Subcutaneous abdominal adipose tissue (tissue), 5 donors: ENCODE measurements at regions not wholly inside any gene's neighbourhood (a gene's known extent, or its start where the extent isn't known, plus 50 kb on each side); places are given as distances from the start of the nearest gene placed in this dataset.

Experiments
- H3K27ac ChIP-seq: one replicate; pipeline ENCODE4 v1.7.0; 2013; ENCODE audit warnings: low read depth, mild to moderate bottlenecking, inconsistent platforms, low read length, moderate library complexity
- H3K27me3 ChIP-seq, 5 donors: one replicate each; pipeline ENCODE4 v1.7.0; 2013; ENCODE audit warnings: low read length in 5 of 5, inconsistent platforms in 1 of 5; ENCODE audit not compliant: control insufficient read depth in 5 of 5, insufficient read depth in 4 of 5
- H3K36me3 ChIP-seq, 5 donors: one replicate each; pipeline ENCODE4 v1.7.0; 2013; ENCODE audit warnings: low read length in 5 of 5; ENCODE audit not compliant: control insufficient read depth in 5 of 5, insufficient read depth in 5 of 5
- H3K4me1 ChIP-seq, 5 donors: one replicate each; pipeline ENCODE4 v1.7.0; 2013; ENCODE audit warnings: low read length in 5 of 5, mild to moderate bottlenecking in 3 of 5, moderate library complexity in 1 of 5; ENCODE audit not compliant: control insufficient read depth in 5 of 5, insufficient read depth in 5 of 5
- H3K4me3 ChIP-seq, 5 donors: one replicate each; pipeline ENCODE4 v1.7.0; 2013; ENCODE audit warnings: low read length in 5 of 5, low read depth in 1 of 5
- H3K9ac ChIP-seq, 5 donors: one replicate each; pipeline ENCODE4 v1.7.0; 2013; ENCODE audit warnings: low read length in 5 of 5, mild to moderate bottlenecking in 4 of 5, moderate library complexity in 3 of 5
- H3K9me3 ChIP-seq, 5 donors: one replicate each; pipeline ENCODE4 v1.7.0; 2013; ENCODE audit warnings: low read length in 5 of 5; ENCODE audit not compliant: control insufficient read depth in 5 of 5
- donor health status: healthy.
- donor health status: healthy.
- donor health status: healthy.
- donor health status: healthy.
- donor health status: healthy.

DNA sequence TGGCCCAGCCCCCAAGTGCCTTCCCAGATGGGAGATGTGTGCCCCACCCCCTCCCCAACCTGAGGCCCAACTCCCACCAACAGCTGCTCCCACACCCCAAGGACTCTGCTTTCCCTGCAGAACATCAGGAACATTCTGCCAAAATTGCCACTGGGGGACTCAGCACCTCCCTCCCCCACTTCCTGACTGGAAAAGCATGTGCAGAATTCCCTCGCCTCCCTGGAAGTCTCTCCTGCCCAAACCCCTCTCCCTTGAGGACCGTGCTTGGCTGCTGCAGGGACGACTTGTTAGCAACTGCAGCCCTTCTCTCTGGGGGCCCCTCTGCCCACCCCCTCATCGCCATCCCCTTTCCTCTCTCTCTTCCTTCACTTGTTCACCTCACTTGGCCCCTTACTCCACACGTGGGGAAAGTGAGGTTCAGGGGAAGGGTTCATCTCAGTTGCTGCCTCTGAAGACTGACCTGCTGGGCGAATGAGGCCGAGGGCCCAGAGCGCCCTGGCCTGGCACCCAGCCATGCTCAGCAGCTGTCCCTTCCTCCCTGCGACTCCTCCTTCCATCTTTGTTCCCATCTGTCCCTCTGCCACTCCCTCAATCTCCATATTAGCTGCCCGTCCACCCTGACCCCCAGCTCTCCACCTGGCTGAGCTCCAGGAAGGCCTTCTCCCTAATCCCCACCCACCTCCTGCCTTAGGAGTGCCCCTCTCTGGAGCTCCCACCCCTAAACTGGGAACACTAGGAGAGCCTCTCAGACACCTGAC lies 105.1 kb downstream of the CHST1 start:
- Histone ChIP-seq H3K36me3 (no peaks in the 10 kb centered on the region), H3K9me3 (peaks cover 0 to 6% (median 4%) of the 10 kb centered on the region in 5 donors), H3K27ac (no peak overlapping the region), H3K9ac (no peak overlapping the region), H3K4me3 (no peak overlapping the region), H3K4me1 (peaks cover 0 to 13% (median 0%) of the 10 kb centered on the region in 5 donors), H3K27me3 (peaks cover 0 to 16% (median 10%) of the 10 kb centered on the region in 5 donors)

DNA sequence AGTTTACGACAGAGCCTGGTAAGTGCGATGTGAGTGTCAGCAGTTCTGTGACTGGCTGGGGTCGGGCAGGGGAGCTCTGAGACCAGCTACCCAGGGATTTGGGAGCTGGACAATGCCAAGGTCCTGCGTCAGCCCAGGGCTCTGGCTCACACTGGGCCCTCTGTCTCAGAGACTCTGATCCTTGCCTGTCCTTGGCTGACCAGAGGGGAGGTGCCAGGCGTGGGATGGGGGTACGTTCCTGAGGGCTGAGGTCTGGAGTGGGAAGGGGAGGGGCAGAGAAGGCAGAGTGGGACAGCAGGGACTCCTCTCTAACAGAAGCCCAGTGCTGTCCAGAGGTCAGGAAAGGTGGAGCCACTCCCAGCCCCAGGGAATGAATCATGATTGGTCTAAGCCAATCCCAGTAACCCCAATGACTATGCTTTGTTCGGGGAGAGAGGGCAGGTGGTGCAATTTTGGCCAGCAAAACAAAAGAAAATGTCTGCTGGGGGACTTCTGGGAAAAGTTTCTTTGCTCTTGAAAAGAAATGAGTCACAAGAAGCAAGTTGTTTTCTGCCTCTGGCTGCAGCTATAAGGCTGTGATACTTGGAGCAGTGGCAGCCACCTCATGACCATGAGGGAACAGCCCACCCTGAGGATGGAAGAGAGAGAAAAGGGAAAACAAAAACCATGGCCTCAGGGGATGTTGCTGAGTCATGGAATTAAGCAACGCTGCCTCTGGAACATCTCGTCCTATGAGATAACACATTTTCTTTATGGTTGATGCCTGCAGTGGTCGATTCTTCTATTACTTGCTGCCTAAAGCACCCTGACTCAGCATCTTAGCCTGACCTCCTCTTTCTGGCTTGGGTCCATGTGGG lies 108.3 kb downstream of the CHST1 start:
- Histone ChIP-seq H3K9ac (no peak overlapping the region), H3K4me3 (no peak overlapping the region), H3K4me1 (peaks cover 0 to 18% (median 4%) of the 10 kb centered on the region in 5 donors), H3K27me3 (peaks cover 0 to 4% (median 0%) of the 10 kb centered on the region in 5 donors), H3K36me3 (no peaks in the 10 kb centered on the region), H3K27ac (no peak overlapping the region), H3K9me3 (peaks cover 0 to 6% (median 4%) of the 10 kb centered on the region in 5 donors)

DNA sequence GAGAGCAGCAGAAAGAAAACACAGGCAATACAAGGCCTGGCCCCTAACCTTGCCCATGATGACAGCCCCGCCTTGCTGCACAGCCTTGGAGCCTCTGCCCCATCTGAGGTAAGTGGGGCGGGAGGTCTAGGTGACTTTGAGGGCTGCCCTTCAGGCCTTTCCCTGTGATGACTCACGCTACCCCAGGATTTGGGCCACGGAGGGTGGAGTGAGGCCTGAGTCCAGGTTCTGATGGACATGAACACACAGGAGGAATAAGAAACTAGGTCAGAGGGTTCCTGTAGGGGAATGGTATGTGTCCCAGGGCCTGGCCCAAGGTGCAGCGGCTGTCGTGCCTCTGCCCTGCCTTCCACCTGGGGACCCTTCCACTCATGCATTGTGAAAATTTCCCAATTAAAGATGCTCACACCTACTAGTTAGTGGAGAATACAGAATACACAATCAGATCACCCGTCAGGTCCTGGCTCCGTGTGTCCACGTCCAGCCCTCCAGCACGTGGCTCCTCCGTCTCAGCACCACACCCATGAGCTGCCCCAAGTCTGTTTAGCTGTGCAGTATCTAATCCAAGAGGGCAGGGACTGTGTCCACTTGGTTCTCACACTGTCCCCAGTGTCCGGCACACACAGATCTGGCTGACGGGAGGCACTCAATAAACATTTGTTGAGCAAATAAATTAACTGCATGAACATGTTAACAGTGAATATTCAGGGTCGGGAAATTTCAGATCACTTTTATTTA lies 111.0 kb downstream of the CHST1 start:
- no peak overlapping the region for H3K4me3 ChIP-seq
- peaks cover 0 to 8% (median 4%) of the 10 kb centered on the region in 5 donors for H3K4me1 ChIP-seq
- no peaks in the 10 kb centered on the region for H3K27me3 ChIP-seq
- no peak overlapping the region for H3K9ac ChIP-seq
- peaks cover 0 to 6% (median 4%) of the 10 kb centered on the region in 5 donors for H3K9me3 ChIP-seq
- no peak overlapping the region for H3K27ac ChIP-seq
- H3K36me3 ChIP-seq, result no peaks in the 10 kb centered on the region

- Histone ChIP-seq H3K4me1 (peaks cover 0 to 8% (median 4%) of the 10 kb centered on the region in 5 donors), H3K4me3 (no peak overlapping the region), H3K9ac (no peak overlapping the region), H3K27me3 (no peaks in the 10 kb centered on the region), H3K36me3 (no peaks in the 10 kb centered on the region), H3K27ac (no peak overlapping the region), H3K9me3 (peaks cover 0 to 6% (median 4%) of the 10 kb centered on the region in 5 donors)
Measured at GRCh38 chr11:45553383-45553936, 112.0 kb downstream of the CHST1 start.

DNA sequence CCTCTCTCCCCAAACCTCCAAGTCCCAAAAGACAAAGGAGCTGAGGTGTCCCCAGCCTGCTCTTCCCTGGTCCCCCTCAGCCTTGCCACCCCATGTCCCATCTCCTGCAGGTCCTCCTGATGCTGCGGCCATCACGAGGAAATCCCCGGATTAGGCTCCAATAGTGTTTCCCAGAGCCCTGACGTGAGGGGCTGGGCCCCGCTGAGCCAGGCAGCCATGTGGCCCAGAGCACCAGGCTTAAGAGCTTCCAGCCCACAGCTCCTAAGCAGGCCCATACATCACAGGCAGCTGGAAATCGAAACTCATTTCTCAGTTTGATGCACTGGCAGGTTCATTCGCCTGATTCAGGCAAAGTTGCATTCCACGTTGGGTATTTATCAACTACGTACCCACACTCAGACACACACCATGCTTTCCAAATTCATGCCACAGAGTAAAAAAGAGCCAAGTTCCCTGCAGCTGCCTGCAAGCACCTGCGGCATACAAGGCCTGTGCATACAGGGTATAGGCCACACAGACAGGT lies 114.2 kb downstream of the CHST1 start:
- H3K27ac ChIP-seq, result no peak overlapping the region
- no peak overlapping the region for H3K9ac ChIP-seq
- peaks cover 0 to 5% (median 4%) of the 10 kb centered on the region in 5 donors for H3K4me1 ChIP-seq
- no peaks in the 10 kb centered on the region for H3K36me3 ChIP-seq
- H3K9me3 ChIP-seq, result no peaks in the 10 kb centered on the region
- H3K4me3 ChIP-seq, result no peak overlapping the region
- no peaks in the 10 kb centered on the region for H3K27me3 ChIP-seq

- H3K36me3 ChIP-seq, result no peaks in the 10 kb centered on the region
- peaks cover 0 to 2% (median 0%) of the 10 kb centered on the region in 5 donors for H3K27me3 ChIP-seq
- peaks cover 0 to 1% (median under 1%) of the 10 kb centered on the region in 5 donors for H3K4me1 ChIP-seq
Measured at GRCh38 chr11:45549257-45549656, 116.2 kb downstream of the CHST1 start.

GRCh38 chr11:45546366-45546765 lies 119.1 kb downstream of the CHST1 start:
- H3K9me3 ChIP-seq, result no peaks in the 10 kb centered on the region
- H3K4me1 ChIP-seq, result no peaks in the 10 kb centered on the region
- no peaks in the 10 kb centered on the region for H3K36me3 ChIP-seq
- H3K9ac ChIP-seq, result no peak overlapping the region
- no peak overlapping the region for H3K27ac ChIP-seq
- no peak overlapping the region for H3K4me3 ChIP-seq
- H3K27me3 ChIP-seq, result peaks cover 0 to 8% (median 3%) of the 10 kb centered on the region in 5 donors

More at GRCh38 chr11:45549257-45549656, 116.2 kb downstream of the CHST1 start:
- Histone ChIP-seq H3K9me3 (no peaks in the 10 kb centered on the region), H3K9ac (no peak overlapping the region), H3K4me3 (no peak overlapping the region), H3K27ac (no peak overlapping the region)

GRCh38 chr11:45544826-45545225 lies 120.6 kb downstream of the CHST1 start:
- H3K36me3 ChIP-seq, result no peaks in the 10 kb centered on the region
- H3K27me3 ChIP-seq, result peaks cover 0 to 8% (median 3%) of the 10 kb centered on the region in 5 donors
- H3K4me3 ChIP-seq, result no peak overlapping the region
- no peaks in the 10 kb centered on the region for H3K9me3 ChIP-seq
- peaks cover 0 to 5% (median 0%) of the 10 kb centered on the region in 5 donors for H3K4me1 ChIP-seq
- no peak overlapping the region for H3K27ac ChIP-seq
- no peak overlapping the region for H3K9ac ChIP-seq

- Histone ChIP-seq H3K27ac (no peak overlapping the region), H3K4me3 (no peak overlapping the region), H3K27me3 (peaks cover 0 to 8% (median 3%) of the 10 kb centered on the region in 5 donors), H3K9ac (no peak overlapping the region), H3K36me3 (no peaks in the 10 kb centered on the region), H3K4me1 (peaks cover 0 to 5% (median 0%) of the 10 kb centered on the region in 5 donors), H3K9me3 (no peaks in the 10 kb centered on the region)
Measured at GRCh38 chr11:45543808-45544422, 121.5 kb downstream of the CHST1 start.
